NCI-H345 (cell line): ENCODE measurements at regions not wholly inside any gene's neighbourhood (a gene's known extent, or its start where the extent isn't known, plus 50 kb on each side); places are given as distances from the start of the nearest gene placed in this dataset.
A peak's percentile ranks its signal among the peaks of the same experiment; 100 is the strongest.

Source experiments
- DNase-seq: peaks from one replicate; lab custom pipeline; 2025; lab: John Stamatoyannopoulos, UW

DNA sequence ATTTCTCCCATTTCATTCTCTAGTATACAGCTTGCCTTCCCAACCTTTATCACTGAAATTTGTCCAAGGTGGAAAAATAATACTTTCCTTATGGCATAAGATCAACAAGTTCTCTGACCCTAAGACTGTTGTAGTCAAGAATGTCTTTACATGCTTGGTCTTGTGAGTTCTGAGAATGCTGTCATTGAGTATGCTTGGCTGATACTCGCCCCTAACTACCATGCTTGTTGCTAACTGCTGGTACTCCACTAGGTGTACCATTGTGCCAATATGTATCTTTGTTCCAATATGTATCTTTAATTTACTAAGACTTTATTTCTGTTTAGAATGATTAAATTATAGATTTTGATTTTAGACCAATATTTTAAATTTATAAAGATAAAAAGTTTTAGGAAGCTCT lies 796.4 kb downstream of the PCDH7 start:
- DNase-seq: no peak

- no peak for DNase-seq
These were observed 798.7 kb downstream of the PCDH7 start for GRCh38 chr4:31518796-31519250.

DNA sequence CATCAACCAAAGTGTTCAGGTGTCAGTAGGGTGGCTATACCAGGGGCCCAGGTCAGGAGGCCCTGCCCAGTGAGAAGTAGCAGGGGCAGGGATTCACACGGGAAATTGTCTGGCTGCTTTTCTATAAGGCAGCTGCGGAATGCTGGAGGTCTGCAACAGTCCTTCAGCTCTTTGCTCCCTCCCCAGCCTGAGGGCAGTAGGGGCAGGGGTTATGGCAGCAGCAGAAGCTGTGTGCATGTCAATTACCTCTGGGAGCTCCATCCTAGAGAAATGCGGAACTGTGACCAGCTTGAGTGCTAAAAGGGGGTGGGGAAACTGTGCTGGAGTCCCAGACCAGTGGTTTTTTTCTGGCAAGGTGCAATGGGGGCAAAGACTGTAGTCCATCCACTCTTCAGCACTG lies 810.4 kb downstream of the PCDH7 start:
- no peak for DNase-seq

DNA sequence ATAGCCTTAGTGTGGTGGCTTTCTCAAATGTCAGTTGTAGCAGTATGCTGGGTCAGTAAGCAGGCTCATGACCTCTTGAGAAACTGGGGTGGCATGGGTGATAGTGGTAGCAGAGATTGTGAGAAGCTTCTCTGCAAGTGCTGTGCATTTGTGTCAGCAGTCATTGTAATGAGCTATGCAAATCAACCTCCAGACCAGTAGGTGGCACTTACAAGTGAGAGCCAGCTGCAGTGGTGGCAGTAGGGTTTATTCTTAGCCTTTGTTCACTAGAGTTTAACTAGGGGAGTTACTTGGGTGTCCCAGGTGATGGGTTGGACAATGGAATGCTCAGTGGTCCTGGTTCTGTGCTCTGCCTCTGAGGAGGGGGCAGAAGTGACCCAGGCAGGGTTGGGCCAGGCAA lies 818.7 kb downstream of the PCDH7 start:
- DNase-seq: no peak

- DNase-seq: peak; percentile 57
These were observed 819.3 kb downstream of the PCDH7 start for GRCh38 chr4:31539284-31540069.

DNA sequence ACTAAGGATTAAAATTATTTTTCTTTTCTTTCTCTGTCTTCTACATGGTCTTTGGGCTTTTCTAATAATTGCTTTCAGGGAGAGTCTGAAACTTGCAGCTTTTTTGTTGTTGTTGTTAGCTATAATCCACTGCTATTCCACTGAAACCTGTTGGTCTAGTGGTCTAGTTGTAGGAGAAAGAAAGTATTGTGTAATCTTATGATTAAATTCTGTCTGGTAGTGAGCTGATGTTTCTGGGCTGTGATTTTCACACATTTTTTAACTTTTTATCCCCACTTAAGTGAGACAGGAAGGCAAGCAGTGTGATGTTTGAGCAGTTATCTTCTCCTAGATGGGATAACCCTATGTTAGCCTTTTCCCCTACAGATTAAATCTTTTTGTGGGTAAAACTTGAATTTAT lies 825.2 kb downstream of the PCDH7 start:
- no peak for DNase-seq

DNA sequence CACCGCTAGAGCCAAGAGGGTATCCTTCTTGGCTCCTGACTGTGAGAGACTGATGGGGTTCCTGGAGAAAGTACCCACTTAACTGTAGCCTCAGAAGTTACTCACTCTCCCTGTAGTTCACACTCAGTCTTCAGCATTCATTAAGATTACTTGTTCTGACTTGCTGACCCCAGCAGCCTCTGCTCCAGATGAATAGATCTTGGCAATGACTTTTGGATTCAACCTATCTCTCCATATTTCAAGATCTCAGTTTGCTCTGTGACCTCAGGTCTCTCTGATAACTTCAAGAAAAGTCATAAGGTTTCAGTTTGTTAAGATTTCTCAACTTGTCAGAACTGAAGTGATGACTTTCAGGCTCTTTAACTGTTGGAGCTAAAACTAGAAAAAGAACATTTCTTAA lies 825.6 kb downstream of the PCDH7 start:
- no peak for DNase-seq

DNA sequence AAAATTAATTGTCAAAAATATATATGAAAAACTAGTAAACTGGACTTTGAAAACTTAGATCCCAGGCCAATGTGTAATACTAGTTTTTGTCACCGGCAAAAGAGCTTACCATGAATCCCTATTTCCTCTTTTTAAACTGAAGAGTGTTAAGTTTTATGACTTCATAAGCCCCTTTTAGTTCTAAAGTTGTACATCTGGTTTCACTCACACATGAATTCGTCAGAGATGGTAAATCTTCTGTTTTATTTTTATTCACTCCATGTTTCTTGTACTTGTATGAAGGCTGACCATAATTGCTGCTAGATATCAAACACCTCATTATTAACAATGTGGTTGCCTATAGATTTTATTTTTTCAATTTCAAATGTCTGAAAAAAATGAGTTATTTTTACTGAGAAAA lies 827.9 kb downstream of the PCDH7 start:
- DNase-seq: no peak

- no peak for DNase-seq
These were observed 828.7 kb downstream of the PCDH7 start for GRCh38 chr4:31548823-31549222.

DNA sequence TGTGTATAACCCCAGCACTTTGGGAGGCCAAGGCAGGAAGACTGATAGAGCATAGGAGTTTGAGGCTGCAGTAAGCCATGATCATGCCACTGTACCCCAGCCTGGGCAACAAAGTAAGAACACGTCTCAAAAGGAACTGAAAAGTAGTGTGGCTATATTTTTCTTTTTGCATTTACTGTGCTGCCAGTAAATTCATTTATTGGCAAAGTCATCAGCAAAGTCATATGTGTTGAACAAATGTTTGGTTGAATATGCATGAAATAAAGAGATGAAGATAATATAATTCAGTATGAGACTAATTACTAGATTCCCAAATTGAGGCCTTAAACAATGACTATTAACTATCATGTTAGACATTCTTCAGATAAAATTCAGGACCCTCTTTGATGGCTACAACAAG lies 829.1 kb downstream of the PCDH7 start:
- no peak for DNase-seq

GRCh38 chr4:31557437-31557836 lies 837.3 kb downstream of the PCDH7 start:
- DNase-seq: no peak

DNA sequence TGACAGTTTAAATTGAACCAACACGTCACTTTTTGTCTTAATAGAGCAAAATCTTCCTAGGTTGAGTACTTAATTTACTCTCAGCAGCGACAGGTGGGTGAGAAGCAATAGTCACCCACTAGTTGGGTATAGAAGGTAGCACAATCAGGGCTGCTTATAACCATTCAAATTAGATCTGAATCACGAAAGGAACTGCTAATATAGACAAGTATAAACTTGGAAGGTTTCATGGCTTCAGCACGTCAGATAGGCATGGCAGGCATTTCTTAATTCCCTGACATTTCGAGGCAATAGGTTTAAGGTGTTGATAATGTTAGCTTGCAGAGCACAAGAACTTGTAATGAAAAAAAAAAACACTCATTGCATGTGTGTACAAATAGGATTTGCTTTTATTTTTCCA lies 853.4 kb downstream of the PCDH7 start:
- DNase-seq: no peak

- DNase-seq: no peak
These were observed 855.3 kb downstream of the PCDH7 start for GRCh38 chr4:31575504-31575903.

- no peak for DNase-seq
These were observed 860.7 kb downstream of the PCDH7 start for GRCh38 chr4:31580843-31581242.

GRCh38 chr4:31585503-31585902 lies 865.3 kb downstream of the PCDH7 start:
- DNase-seq: no peak

DNA sequence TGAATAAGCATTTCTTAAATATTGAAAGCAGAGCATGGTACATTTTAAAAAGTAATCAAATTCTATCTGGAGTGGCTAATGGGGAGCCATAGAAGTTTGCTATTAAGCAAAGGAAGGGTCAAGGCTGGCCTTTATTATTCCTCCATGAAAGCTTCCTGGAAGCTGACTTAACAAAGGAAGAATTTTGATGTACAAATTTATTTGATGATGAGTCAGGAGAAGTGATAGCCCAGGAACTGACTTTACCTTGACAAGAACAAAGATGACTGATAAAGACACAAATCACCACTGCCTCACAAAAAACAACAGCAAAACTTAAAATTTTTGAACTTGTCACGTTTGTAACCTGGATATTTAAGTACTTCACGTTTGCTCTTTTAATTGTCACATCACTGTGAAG lies 872.1 kb downstream of the PCDH7 start:
- DNase-seq: no peak

DNA sequence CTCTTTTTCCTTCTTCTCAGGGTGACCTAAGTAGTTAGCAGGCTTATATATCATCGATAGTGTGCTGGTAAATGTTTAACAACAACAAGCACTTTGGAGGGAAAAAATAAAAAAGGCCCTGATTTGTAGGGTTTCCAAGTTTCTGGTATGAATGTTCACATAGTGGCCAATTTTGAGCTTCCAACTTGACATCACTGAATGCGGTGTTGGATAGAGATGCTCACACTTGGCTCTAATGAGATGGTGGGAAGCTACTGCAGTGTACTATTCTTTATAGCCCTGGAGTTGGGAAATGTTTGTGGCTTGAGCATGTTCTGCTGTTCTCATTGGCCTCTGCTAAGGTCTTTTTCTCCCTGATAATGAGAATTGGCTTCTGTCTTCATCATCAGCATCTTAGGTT lies 875.3 kb downstream of the PCDH7 start:
- DNase-seq: no peak

- no peak for DNase-seq
These were observed 878.5 kb downstream of the PCDH7 start for GRCh38 chr4:31598639-31599038.

DNA sequence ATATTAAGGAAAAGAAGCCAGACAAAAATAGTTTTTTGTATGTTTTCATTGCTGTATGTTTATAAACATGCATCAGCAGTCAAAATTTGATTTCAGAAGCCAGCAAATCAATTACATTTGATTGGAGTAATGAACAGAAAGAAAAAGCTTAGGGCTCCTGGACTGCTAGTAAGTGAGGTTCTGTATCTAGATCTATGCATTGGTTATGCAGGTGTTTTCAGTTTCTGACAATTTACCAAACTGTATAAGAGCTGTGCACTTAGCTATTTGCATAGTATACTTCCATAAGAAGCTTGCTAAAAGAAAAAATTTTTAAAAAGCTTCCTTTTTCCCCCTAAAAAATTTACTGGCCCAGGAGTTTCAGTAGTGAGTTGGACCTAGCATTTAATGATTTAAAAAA lies 881.6 kb downstream of the PCDH7 start:
- DNase-seq: no peak

DNA sequence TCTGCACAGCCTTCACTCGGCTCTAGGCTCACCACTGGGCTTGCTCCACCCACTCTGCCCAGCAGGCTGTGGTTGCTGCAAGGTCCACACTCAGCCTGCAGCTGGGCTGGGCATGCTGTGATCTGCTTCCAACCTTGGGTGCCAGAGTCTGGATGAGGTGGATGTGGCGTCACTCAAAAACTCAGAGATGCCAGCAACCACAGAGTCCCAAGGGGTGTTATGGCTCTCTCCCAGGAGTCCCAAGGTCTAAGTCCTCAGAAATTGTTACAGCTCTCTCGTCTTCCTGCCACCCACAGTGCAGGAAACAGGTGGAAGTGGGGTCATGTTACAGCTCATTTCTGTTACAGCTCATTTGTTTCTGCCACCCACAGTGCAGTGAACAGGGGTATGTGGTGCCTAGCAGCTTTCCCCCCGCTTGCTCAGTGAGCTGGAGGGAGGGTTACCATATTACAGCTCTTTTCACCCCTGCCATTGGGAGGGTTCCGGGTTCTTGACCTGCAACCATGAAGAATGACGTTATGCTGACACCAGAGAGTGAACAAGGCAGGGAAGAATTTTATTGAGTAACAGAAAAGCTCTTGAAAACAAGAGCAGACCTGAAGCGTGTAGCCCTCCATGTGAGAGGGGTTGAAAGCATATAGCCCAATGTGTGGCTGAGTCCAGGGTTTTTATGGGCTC lies 893.9 kb downstream of the PCDH7 start:
- peak; percentile 18 for DNase-seq

GRCh38 chr4:31617667-31618066 lies 897.5 kb downstream of the PCDH7 start:
- no peak for DNase-seq

DNA sequence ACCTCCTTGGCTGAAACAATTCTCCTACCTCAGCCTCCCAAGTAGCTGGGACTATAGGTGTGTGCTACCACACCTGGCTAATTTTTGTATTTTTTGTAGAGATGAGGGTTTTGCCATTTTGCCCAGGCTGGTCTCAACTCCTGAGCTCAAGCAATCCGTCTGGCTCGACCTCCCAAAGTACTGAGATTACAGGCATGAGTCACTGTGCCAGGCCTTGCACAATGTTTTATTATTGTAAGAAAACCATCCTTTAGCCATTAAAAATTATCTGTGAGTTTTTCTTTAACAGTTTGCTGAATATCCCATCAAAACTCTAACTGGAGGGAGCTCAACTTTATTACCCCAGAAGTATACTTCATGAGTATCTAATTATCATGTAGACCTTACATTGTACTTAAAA lies 900.3 kb downstream of the PCDH7 start:
- no peak for DNase-seq

DNA sequence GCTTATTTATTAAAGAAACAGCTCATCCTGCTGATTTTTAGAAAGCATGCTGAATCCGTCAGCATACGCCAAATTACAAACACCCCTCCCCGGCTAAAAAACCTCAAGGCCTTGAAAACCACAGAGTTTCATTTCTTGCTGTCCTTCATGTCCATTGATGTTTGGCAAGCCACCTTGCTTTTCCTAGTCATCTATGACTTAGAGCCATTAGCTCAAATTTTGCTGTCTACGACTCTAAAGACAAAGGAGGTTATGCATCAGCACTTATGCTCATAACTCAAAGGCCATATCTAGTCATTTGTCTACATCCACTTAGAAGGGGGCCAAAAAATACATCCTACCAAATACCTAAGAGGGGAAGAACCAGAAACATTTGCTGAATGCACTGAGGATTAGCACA lies 925.1 kb downstream of the PCDH7 start:
- DNase-seq: no peak

DNA sequence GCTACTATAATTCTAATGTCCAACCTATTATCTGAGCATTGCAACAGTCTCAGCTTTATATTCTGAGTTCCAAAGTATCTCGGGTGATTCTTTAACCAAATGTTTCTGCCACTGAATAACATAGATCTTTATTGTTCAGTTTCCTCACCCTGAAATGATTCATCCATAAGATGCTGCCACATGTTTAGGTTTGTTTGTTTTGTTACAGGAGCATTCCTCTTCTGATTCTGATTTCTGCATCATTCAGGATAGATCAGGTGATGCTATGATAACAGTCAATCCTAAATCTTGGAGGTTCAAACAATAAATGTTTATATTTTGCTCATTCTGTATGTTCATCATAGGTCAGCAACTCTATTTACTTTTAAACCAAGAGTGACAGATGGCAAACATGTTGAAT lies 927.6 kb downstream of the PCDH7 start:
- DNase-seq: no peak
